ENCODE measurements at regions not wholly inside any gene's neighbourhood (a gene's known extent, or its start where the extent isn't known, plus 50 kb on each side); places are given as distances from the start of the nearest gene placed in this dataset.

- in situ Hi-C loops (cut with MboI; ENCODE audit: low sequenced_read_pairs) = no loop called here
These were observed 141.9 kb upstream of the PRSS1 start for GRCh38 chr7:142607351-142607750.

GRCh38 chr7:142606081-142606480, 143.2 kb upstream of the PRSS1 start:
- in situ Hi-C loops (cut with MboI; ENCODE audit: low sequenced_read_pairs) = no loop called here

- in situ Hi-C loops (cut with MboI; ENCODE audit: low sequenced_read_pairs) = no loop called here
These were observed 144.6 kb upstream of the PRSS1 start for GRCh38 chr7:142604671-142605070.

GRCh38 chr7:142603870-142604448, 145.3 kb upstream of the PRSS1 start:
- in situ Hi-C loops (cut with MboI; ENCODE audit: low sequenced_read_pairs) = no loop called here

GRCh38 chr7:142602756-142603155, 146.5 kb upstream of the PRSS1 start:
- in situ Hi-C loops (cut with MboI; ENCODE audit: low sequenced_read_pairs) = no loop called here

GRCh38 chr7:142602183-142602582, 147.1 kb upstream of the PRSS1 start:
- in situ Hi-C loops (cut with MboI; ENCODE audit: low sequenced_read_pairs) = no loop called here

GRCh38 chr7:142598297-142598696, 151.0 kb upstream of the PRSS1 start:
- in situ Hi-C loops (cut with MboI; ENCODE audit: low sequenced_read_pairs) = loop anchor here (10.0 kb wide), 1 partner anchor 53 kb away; no protein-coding TSS in a partner anchor

- in situ Hi-C loops (cut with MboI; ENCODE audit: low sequenced_read_pairs) = loop anchor here (10.0 kb wide), 1 partner anchor 53 kb away; no protein-coding TSS in a partner anchor
These were observed 151.7 kb upstream of the PRSS1 start for GRCh38 chr7:142597547-142597946.

GRCh38 chr7:142595816-142596516, 153.3 kb upstream of the PRSS1 start:
- in situ Hi-C loops (cut with MboI; ENCODE audit: low sequenced_read_pairs) = loop anchor here (10.0 kb wide), 1 partner anchor 51 kb away; no protein-coding TSS in a partner anchor

- in situ Hi-C loops (cut with MboI; ENCODE audit: low sequenced_read_pairs) = loop anchor here (10.0 kb wide), 1 partner anchor 49 kb away; no protein-coding TSS in a partner anchor
These were observed 155.2 kb upstream of the PRSS1 start for GRCh38 chr7:142594078-142594477.

GRCh38 chr7:142593106-142593505, 156.2 kb upstream of the PRSS1 start:
- in situ Hi-C loops (cut with MboI; ENCODE audit: low sequenced_read_pairs) = loop anchor here (10.0 kb wide), 1 partner anchor 48 kb away; no protein-coding TSS in a partner anchor

GRCh38 chr7:142592664-142593063, 156.6 kb upstream of the PRSS1 start:
- in situ Hi-C loops (cut with MboI; ENCODE audit: low sequenced_read_pairs) = loop anchor here (10.0 kb wide), 1 partner anchor 48 kb away; no protein-coding TSS in a partner anchor

- in situ Hi-C loops (cut with MboI; ENCODE audit: low sequenced_read_pairs) = loop anchor here (10.0 kb wide), 1 partner anchor 47 kb away; no protein-coding TSS in a partner anchor
These were observed 157.0 kb upstream of the PRSS1 start for GRCh38 chr7:142592231-142592630.

GRCh38 chr7:142590830-142591457, 158.3 kb upstream of the PRSS1 start:
- in situ Hi-C loops (cut with MboI; ENCODE audit: low sequenced_read_pairs) = loop anchor here (10.0 kb wide), 1 partner anchor 46 kb away; no protein-coding TSS in a partner anchor

GRCh38 chr7:142590077-142590476, 159.2 kb upstream of the PRSS1 start:
- in situ Hi-C loops (cut with MboI; ENCODE audit: low sequenced_read_pairs) = loop anchor here (10.0 kb wide), 1 partner anchor 45 kb away; no protein-coding TSS in a partner anchor

GRCh38 chr7:142587578-142588191, 161.6 kb upstream of the PRSS1 start:
- in situ Hi-C loops (cut with MboI; ENCODE audit: low sequenced_read_pairs) = no loop called here

- in situ Hi-C loops (cut with MboI; ENCODE audit: low sequenced_read_pairs) = no loop called here
These were observed 162.7 kb upstream of the PRSS1 start for GRCh38 chr7:142586611-142587010.

GRCh38 chr7:142585425-142585824, 163.8 kb upstream of the PRSS1 start:
- in situ Hi-C loops (cut with MboI; ENCODE audit: low sequenced_read_pairs) = no loop called here

GRCh38 chr7:142584765-142585164, 164.5 kb upstream of the PRSS1 start:
- in situ Hi-C loops (cut with MboI; ENCODE audit: low sequenced_read_pairs) = no loop called here

- in situ Hi-C loops (cut with MboI; ENCODE audit: low sequenced_read_pairs) = no loop called here
These were observed 165.8 kb upstream of the PRSS1 start for GRCh38 chr7:142583446-142583845.

- in situ Hi-C loops (cut with MboI; ENCODE audit: low sequenced_read_pairs) = no loop called here
These were observed 166.9 kb upstream of the PRSS1 start for GRCh38 chr7:142582351-142582750.

All from HL-60/S4 treated with phorbol 12-myristate 13-acetate at 8.2 ng/mL for 4 days and 3 days (cell line).